ENCODE measurements at regions not wholly inside any gene's neighbourhood (a gene's known extent, or its start where the extent isn't known, plus 50 kb on each side); places are given as distances from the start of the nearest gene placed in this dataset.

DNA sequence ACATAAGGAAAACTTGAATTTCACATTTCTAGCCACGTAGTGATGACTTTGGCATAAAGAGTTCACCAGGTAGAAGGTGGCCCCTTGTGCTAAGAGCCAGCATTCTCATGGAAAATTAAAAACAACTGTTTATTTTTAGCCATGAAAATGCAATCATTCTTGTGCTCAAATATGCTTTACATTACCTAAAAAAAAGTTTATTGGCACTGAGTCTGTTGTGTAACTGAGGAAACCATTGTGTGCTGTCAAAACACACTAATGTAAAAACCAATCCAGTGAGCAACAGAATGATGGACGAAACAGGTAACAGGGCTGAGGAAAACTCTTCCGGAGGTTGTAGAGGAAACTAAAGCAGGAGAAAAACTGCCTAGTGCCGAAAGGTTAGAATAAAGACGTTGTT is 287.0 kb upstream of the TMC3 start:
- TF ChIP-seq, protein P1, sequence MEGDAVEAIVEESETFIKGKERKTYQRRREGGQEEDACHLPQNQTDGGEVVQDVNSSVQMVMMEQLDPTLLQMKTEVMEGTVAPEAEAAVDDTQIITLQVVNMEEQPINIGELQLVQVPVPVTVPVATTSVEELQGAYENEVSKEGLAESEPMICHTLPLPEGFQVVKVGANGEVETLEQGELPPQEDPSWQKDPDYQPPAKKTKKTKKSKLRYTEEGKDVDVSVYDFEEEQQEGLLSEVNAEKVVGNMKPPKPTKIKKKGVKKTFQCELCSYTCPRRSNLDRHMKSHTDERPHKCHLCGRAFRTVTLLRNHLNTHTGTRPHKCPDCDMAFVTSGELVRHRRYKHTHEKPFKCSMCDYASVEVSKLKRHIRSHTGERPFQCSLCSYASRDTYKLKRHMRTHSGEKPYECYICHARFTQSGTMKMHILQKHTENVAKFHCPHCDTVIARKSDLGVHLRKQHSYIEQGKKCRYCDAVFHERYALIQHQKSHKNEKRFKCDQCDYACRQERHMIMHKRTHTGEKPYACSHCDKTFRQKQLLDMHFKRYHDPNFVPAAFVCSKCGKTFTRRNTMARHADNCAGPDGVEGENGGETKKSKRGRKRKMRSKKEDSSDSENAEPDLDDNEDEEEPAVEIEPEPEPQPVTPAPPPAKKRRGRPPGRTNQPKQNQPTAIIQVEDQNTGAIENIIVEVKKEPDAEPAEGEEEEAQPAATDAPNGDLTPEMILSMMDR (IDR thresholded peaks at IDR 0.05) = no peak
- no peak for TF ChIP-seq ZFX (IDR thresholded peaks at IDR 0.05; ENCODE audit: borderline replicate concordance)
